B cell (primary cell): ENCODE measurements at regions not wholly inside any gene's neighbourhood (a gene's known extent, or its start where the extent isn't known, plus 50 kb on each side); places are given as distances from the start of the nearest gene placed in this dataset.

Experiments
- ATAC-seq: fragments of 200-7000 bp; cut with Tn5 transposase; one replicate; pipeline ENCODE4 v1.10.0; 2021; ENCODE audit warnings: low read depth, mild to moderate bottlenecking, moderate number of reproducible peaks, moderate library complexity
- CTCF ChIA-PET: fragments of 350-600 bp; sonication (Branson Sonifier 250); formaldehyde crosslinking; loops from one replicate; lab custom pipeline; 2021; ENCODE audit warnings: antibody characterized with exemption, inconsistent platforms; lab: Charles Lee
- POLR2A ChIA-PET: fragments of 350-600 bp; sonication (Branson Sonifier 250); formaldehyde crosslinking; loops from one replicate; lab custom pipeline; 2021; ENCODE audit warnings: antibody characterized with exemption; lab: Charles Lee
- DNase-seq: peaks from one replicate; pipeline ENCODE4 v3.0.0; 2013
- H2AFZ ChIP-seq: 2 replicates; pipeline ENCODE4 v1.6.1; 2012; ENCODE audit warnings: mild to moderate bottlenecking, low read depth, low read length; ENCODE audit not compliant: insufficient read depth, poor library complexity, severe bottlenecking
- H3K27ac ChIP-seq, 2 donors: 1 replicate in 1 of 2; 2 replicates in 1 of 2; pipeline ENCODE4 v1.5.1; 2012 to 2013; ENCODE audit warnings: low read length in 2 of 2, mild to moderate bottlenecking in 2 of 2, moderate library complexity in 1 of 2
- H3K27me3 ChIP-seq, 4 experiments: fragments of 200-600 bp in 1 of 4; sonication (generic) in 1 of 4; replicated peaks in 1 of 4; 1 replicate in 2 of 4; 2 replicates in 2 of 4; pipeline versions ENCODE4 v1.6.1 to v1.7.0; 2013 to 2016; ENCODE audit warnings: low read length in 3 of 4, mild to moderate bottlenecking in 2 of 4, mixed read lengths in 1 of 4, moderate library complexity in 1 of 4; ENCODE audit not compliant: insufficient read depth in 4 of 4, control insufficient read depth in 3 of 4; ENCODE audit errors: control extremely low read depth in 1 of 4
- H3K36me3 ChIP-seq, 2 experiments: replicated peaks in 1 of 2; 1 replicate in 1 of 2; 2 replicates in 1 of 2; pipeline versions ENCODE4 v1.6.1 to v1.7.1; 2013; ENCODE audit warnings: low read length in 1 of 2; ENCODE audit not compliant: insufficient read depth in 2 of 2, control insufficient read depth in 1 of 2; ENCODE audit errors: control extremely low read depth in 1 of 2, extremely low read depth in 1 of 2
- H3K4me1 ChIP-seq, 2 donors: fragments of 200-600 bp in 1 of 2; sonication (generic) in 1 of 2; 1 replicate in 1 of 2; 2 replicates in 1 of 2; pipeline versions ENCODE4 v1.5.1 to v1.6.1; 2013 to 2017; ENCODE audit warnings: low read length in 2 of 2; ENCODE audit not compliant: control insufficient read depth in 2 of 2, insufficient read depth in 2 of 2
- H3K4me2 ChIP-seq: replicated peaks from 2 replicates; pipeline ENCODE3; 2012; ENCODE audit warnings: mild to moderate bottlenecking, low read depth, low read length; ENCODE audit not compliant: poor library complexity, severe bottlenecking
- H3K4me3 ChIP-seq, 5 experiments: fragments of 200-600 bp in 1 of 5; sonication (generic) in 1 of 5; 1 replicate in 3 of 5; 2 replicates in 2 of 5; pipeline versions ENCODE4 v1.5.1 to v1.7.0; 2011 to 2016; ENCODE audit warnings: low read length in 4 of 5, mild to moderate bottlenecking in 4 of 5, low read depth in 2 of 5, control low read depth in 1 of 5, moderate library complexity in 1 of 5; ENCODE audit not compliant: insufficient read depth in 1 of 5; ENCODE audit errors: control extremely low read depth in 1 of 5, extremely low read depth in 1 of 5
- H3K79me2 ChIP-seq: fragments of 200-600 bp; sonication (generic); one replicate; pipeline ENCODE4 v1.6.0; 2016; ENCODE audit warnings: low read length; ENCODE audit not compliant: control insufficient read depth, insufficient read depth
- H3K9ac ChIP-seq: fragments of 200-600 bp; sonication (generic); 2 replicates; pipeline ENCODE4 v1.6.1; 2017; ENCODE audit warnings: mild to moderate bottlenecking, low read length, moderate library complexity
- H3K9me3 ChIP-seq, 3 donors: one replicate each; pipeline versions ENCODE4 v1.6.1 to v1.7.1; 2013; ENCODE audit warnings: low read length in 2 of 3; ENCODE audit not compliant: control insufficient read depth in 2 of 3, insufficient read depth in 1 of 3; ENCODE audit errors: control extremely low read depth in 1 of 3
- H4K20me1 ChIP-seq: 2 replicates; pipeline ENCODE4 v1.6.0; 2012; ENCODE audit warnings: mild to moderate bottlenecking, low read length; ENCODE audit not compliant: insufficient read depth, control insufficient read depth, poor library complexity, severe bottlenecking
- H3K27ac Mint-ChIP-seq: one replicate; pipeline ENCODE4 v1.8.0; 2021; ENCODE audit warnings: mixed read lengths
- H3K27me3 Mint-ChIP-seq: one replicate; pipeline ENCODE4 v1.8.0; 2021; ENCODE audit warnings: mixed read lengths
- H3K4me1 Mint-ChIP-seq: one replicate; pipeline ENCODE4 v1.8.0; 2021; ENCODE audit warnings: mixed read lengths
- H3K4me3 Mint-ChIP-seq: one replicate; pipeline ENCODE4 v1.8.0; 2021; ENCODE audit warnings: mixed read lengths
- H3K9me3 Mint-ChIP-seq: one replicate; pipeline ENCODE4 v1.8.0; 2022; ENCODE audit warnings: mixed read lengths; ENCODE audit not compliant: insufficient read depth
- CTCF ChIP-seq: fragments of 200-600 bp; IDR thresholded peaks from one replicate; pipeline ENCODE4 v1.8.0; 2022; ENCODE audit warnings: antibody characterized with exemption, mild to moderate bottlenecking
- EZH2 ChIP-seq: IDR thresholded peaks from 2 replicates; pipeline ENCODE4 v1.6.1; 2012; ENCODE audit warnings: borderline replicate concordance, low read depth, mild to moderate bottlenecking, moderate library complexity, low read length; ENCODE audit not compliant: insufficient read depth, poor library complexity, severe bottlenecking
- WGBS: methylation state at CpG from one replicate; pipeline ENCODE4 v1.1.5; 2013; ENCODE audit warnings: missing lambda C conversion rate; ENCODE audit not compliant: insufficient coverage; 5-methylcytosine and 5-hydroxymethylcytosine counted together
- intact Hi-C: fragments of 100-400 bp; cut with micrococcal nuclease; formaldehyde crosslinking; loops from one replicate; pipeline ENCODE4 v1.10.0; 2022

GRCh38 chr6:170155464-170156196, 135.2 kb downstream of the DLL1 start:
- DNase-seq (no peak), ATAC-seq (no peak)
- CTCF ChIA-PET: no interaction called here
- Mint-ChIP-seq H3K27me3 (peaks cover 22% of the 10 kb centered on the region), H3K4me3 (no peak overlapping the region), H3K4me1 (peaks cover 2% of the 10 kb centered on the region), H3K9me3 (no peaks in the 10 kb centered on the region), H3K27ac (no peak overlapping the region)
- no peak overlapping the region for H3K4me3 ChIP-seq
- H2AFZ ChIP-seq: no peak overlapping the region
- H3K36me3 ChIP-seq: no peaks in the 10 kb centered on the region
- no peak overlapping the region for H3K4me2 ChIP-seq
- no peaks in the 10 kb centered on the region for H3K4me1 ChIP-seq
- TF ChIP-seq EZH2 (no peak), CTCF (no peak)
- intact Hi-C loops: no loop called here
- no peak overlapping the region for H3K27ac ChIP-seq
- H3K27me3 ChIP-seq: peaks cover 0 to 6% (median 2%) of the 10 kb centered on the region in 4 experiments
- 95% methylated on average over 20 of the region's 25 CpGs for WGBS
- no peak overlapping the region for H3K9ac ChIP-seq
- H4K20me1 ChIP-seq: no peaks in the 10 kb centered on the region
- peaks cover 0 to 16% (median 0%) of the 10 kb centered on the region in 3 donors for H3K9me3 ChIP-seq
- POLR2A ChIA-PET: no interaction called here
- no peaks in the 10 kb centered on the region for H3K79me2 ChIP-seq

GRCh38 chr6:170153436-170154319, 137.2 kb downstream of the DLL1 start:
- WGBS: 91% methylated on average over 27 of the region's 29 CpGs
- intact Hi-C loops: no loop called here
- Mint-ChIP-seq H3K4me1 (peaks cover 2% of the 10 kb centered on the region), H3K27me3 (peaks cover 25% of the 10 kb centered on the region), H3K4me3 (no peak overlapping the region), H3K9me3 (no peaks in the 10 kb centered on the region), H3K27ac (no peak overlapping the region)
- Histone ChIP-seq H3K4me3 (no peak overlapping the region), H3K27me3 (peaks cover 0 to 15% (median 2%) of the 10 kb centered on the region in 4 experiments), H3K79me2 (no peaks in the 10 kb centered on the region), H2AFZ (no peak overlapping the region), H3K9me3 (peaks cover 0 to 3% (median 0%) of the 10 kb centered on the region in 3 donors), H3K9ac (no peak overlapping the region), H4K20me1 (no peaks in the 10 kb centered on the region), H3K36me3 (no peaks in the 10 kb centered on the region), H3K4me2 (no peak overlapping the region), H3K4me1 (peaks cover 0 to 3% of the 10 kb centered on the region in 2 donors), H3K27ac (no peak overlapping the region)
- CTCF ChIA-PET: no interaction called here
- ATAC-seq: no peak
- DNase-seq: no peak
- TF ChIP-seq CTCF (no peak), EZH2 (no peak)
- POLR2A ChIA-PET: no interaction called here
